ENCODE measurements at regions not wholly inside any gene's neighbourhood (a gene's known extent, or its start where the extent isn't known, plus 50 kb on each side); places are given as distances from the start of the nearest gene placed in this dataset.

- Histone ChIP-seq H3K9ac (no peak overlapping the region), H3K4me1 (ENCODE audit: control insufficient read depth in 1 of 2, insufficient read depth in 2 of 2, low read depth in 1 of 2, low read length in 1 of 2) (no peaks in the 10 kb centered on the region; a peak in 2 of 4 replicates), H3K9me3 (no peaks in the 10 kb centered on the region), H3K4me3 (ENCODE audit: low read depth in 2 of 2, low read length in 1 of 2) (no peak overlapping the region), H4K20me1 (ENCODE audit: insufficient read depth) (no peaks in the 10 kb centered on the region), H3F3A (replicated peaks; ENCODE audit: insufficient read depth) (no peaks in the 10 kb centered on the region), H3K4me2 (no peak overlapping the region), H3K9me2 (no peaks in the 10 kb centered on the region), H2AFZ (ENCODE audit: low read depth) (no peak overlapping the region), H3K36me3 (replicated peaks in 1 of 2; ENCODE audit: control insufficient read depth in 1 of 2, insufficient read depth in 2 of 2, low read length in 1 of 2) (no peaks in the 10 kb centered on the region), H3K27ac (ENCODE audit: low read depth in 2 of 2, low read length in 1 of 2) (no peak overlapping the region), H3K27me3 (ENCODE audit: insufficient read depth) (no peaks in the 10 kb centered on the region), H3K79me2 (ENCODE audit: insufficient read depth) (no peaks in the 10 kb centered on the region)
- no peak for TF ChIP-seq RXRA (IDR thresholded peaks at IDR 0.05; ENCODE audit: borderline replicate concordance, low read depth)
- no peak for TF ChIP-seq RAD21 (IDR thresholded peaks at IDR 0.05; ENCODE audit: low read length)
- TF ChIP-seq POLR2AphosphoS5 (IDR thresholded peaks at IDR 0.05; ENCODE audit: low read depth, low read length) = no peak
- TF ChIP-seq GABPA (IDR thresholded peaks at IDR 0.05; ENCODE audit: low read depth) = no peak
- TF ChIP-seq, protein P1, sequence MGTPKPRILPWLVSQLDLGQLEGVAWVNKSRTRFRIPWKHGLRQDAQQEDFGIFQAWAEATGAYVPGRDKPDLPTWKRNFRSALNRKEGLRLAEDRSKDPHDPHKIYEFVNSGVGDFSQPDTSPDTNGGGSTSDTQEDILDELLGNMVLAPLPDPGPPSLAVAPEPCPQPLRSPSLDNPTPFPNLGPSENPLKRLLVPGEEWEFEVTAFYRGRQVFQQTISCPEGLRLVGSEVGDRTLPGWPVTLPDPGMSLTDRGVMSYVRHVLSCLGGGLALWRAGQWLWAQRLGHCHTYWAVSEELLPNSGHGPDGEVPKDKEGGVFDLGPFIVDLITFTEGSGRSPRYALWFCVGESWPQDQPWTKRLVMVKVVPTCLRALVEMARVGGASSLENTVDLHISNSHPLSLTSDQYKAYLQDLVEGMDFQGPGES (IDR thresholded peaks at IDR 0.05; ENCODE audit: low read depth, low read length) = no peak
- no peak for TF ChIP-seq EZH2phosphoT487 (IDR thresholded peaks at IDR 0.05; ENCODE audit: borderline replicate concordance, low read depth)
- no peak for TF ChIP-seq RCOR1 (IDR thresholded peaks at IDR 0.05; ENCODE audit: low read length)
- no peak for TF ChIP-seq TEAD4 (IDR thresholded peaks at IDR 0.05; ENCODE audit: borderline replicate concordance, insufficient read depth)
- TF ChIP-seq SIN3A (IDR thresholded peaks at IDR 0.05; ENCODE audit: borderline replicate concordance, low read depth, low read length) = no peak
- no peak for TF ChIP-seq PBX3 (IDR thresholded peaks at IDR 0.05)
- TF ChIP-seq GATA2 (CRISPR knock-in tag; IDR thresholded peaks at IDR 0.05) = no peak
- TF ChIP-seq RFX5 (IDR thresholded peaks at IDR 0.05; ENCODE audit: low read length) = no peak
- TF ChIP-seq NRF1 (IDR thresholded peaks at IDR 0.05; ENCODE audit: low read depth, low read length) = no peak
- TF ChIP-seq, protein P2, sequence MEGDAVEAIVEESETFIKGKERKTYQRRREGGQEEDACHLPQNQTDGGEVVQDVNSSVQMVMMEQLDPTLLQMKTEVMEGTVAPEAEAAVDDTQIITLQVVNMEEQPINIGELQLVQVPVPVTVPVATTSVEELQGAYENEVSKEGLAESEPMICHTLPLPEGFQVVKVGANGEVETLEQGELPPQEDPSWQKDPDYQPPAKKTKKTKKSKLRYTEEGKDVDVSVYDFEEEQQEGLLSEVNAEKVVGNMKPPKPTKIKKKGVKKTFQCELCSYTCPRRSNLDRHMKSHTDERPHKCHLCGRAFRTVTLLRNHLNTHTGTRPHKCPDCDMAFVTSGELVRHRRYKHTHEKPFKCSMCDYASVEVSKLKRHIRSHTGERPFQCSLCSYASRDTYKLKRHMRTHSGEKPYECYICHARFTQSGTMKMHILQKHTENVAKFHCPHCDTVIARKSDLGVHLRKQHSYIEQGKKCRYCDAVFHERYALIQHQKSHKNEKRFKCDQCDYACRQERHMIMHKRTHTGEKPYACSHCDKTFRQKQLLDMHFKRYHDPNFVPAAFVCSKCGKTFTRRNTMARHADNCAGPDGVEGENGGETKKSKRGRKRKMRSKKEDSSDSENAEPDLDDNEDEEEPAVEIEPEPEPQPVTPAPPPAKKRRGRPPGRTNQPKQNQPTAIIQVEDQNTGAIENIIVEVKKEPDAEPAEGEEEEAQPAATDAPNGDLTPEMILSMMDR (IDR thresholded peaks at IDR 0.05) = no peak
- TF ChIP-seq FOXJ3 (CRISPR knock-in tag; IDR thresholded peaks at IDR 0.05) = no peak
- no peak for TF ChIP-seq EP300 (IDR thresholded peaks at IDR 0.05; ENCODE audit: borderline replicate concordance in 1 of 2, low read depth in 1 of 2, low read length in 1 of 2)
- TF ChIP-seq FOSL2 (IDR thresholded peaks at IDR 0.05; ENCODE audit: borderline replicate concordance, low read depth) = no peak
- 79% methylated on average over 7 of the region's 7 CpGs for WGBS (ENCODE audit: low lambda C conversion rate)
- DNase-seq = no peak
- CTCF ChIA-PET = interaction anchor here (1.1 to 1.5 kb wide), 2 partner anchors 17 to 68 kb away, joined by 3 to 4 read pairs; no protein-coding TSS in a partner anchor
- POLR2A ChIA-PET = no interaction called here
Measured at GRCh38 chr11:27228232-27228905, 134.6 kb downstream of the CCDC34 start.

Measured in SK-N-SH (cell line).